HCT116 (cell line): ENCODE measurements at regions not wholly inside any gene's neighbourhood (a gene's known extent, or its start where the extent isn't known, plus 50 kb on each side); places are given as distances from the start of the nearest gene placed in this dataset.

ENCODE experiments used
- CEBPB ChIP-seq: IDR thresholded peaks from 2 replicates; pipeline ENCODE4 v1.6.1; 2012; ENCODE audit warnings: low read depth
- EZH2phosphoT487 ChIP-seq: fragments of 200-600 bp; IDR thresholded peaks from 2 replicates; pipeline ENCODE4 v1.6.1; 2018; ENCODE audit warnings: antibody characterized with exemption, borderline replicate concordance
- POLR2A ChIP-seq: IDR thresholded peaks from 2 replicates; pipeline ENCODE4 v1.7.0; 2011; ENCODE audit warnings: borderline replicate concordance; ENCODE audit not compliant: insufficient read depth, insufficient read length; ENCODE audit errors: extremely low read depth
- POLR2AphosphoS5 ChIP-seq: IDR thresholded peaks from 2 replicates; pipeline ENCODE4 v1.6.1; 2011; ENCODE audit warnings: mild to moderate bottlenecking, low read depth, low read length, moderate library complexity
- RAD21 ChIP-seq: IDR thresholded peaks from 2 replicates; pipeline ENCODE4 v1.6.1; 2012; ENCODE audit warnings: low read depth, mild to moderate bottlenecking
- REST ChIP-seq: IDR thresholded peaks from 2 replicates; pipeline ENCODE4 v1.6.1; 2012; ENCODE audit warnings: low read depth
- SIN3A ChIP-seq: IDR thresholded peaks from 2 replicates; pipeline ENCODE4 v1.6.1; 2012; ENCODE audit warnings: low read depth
- TCF7L2 ChIP-seq: IDR thresholded peaks from 2 replicates; pipeline ENCODE4 v1.7.0; 2011; ENCODE audit warnings: borderline replicate concordance, inconsistent platforms; ENCODE audit not compliant: insufficient read depth, insufficient read length; ENCODE audit errors: extremely low read depth
- YY1 ChIP-seq: IDR thresholded peaks from 2 replicates; pipeline ENCODE4 v1.6.1; 2011; ENCODE audit warnings: low read length, low read depth, moderate library complexity, mild to moderate bottlenecking; ENCODE audit not compliant: insufficient replicate concordance; ENCODE audit errors: extremely low read depth
- ZBTB33 ChIP-seq: IDR thresholded peaks from 2 replicates; pipeline ENCODE4 v1.6.1; 2011; ENCODE audit warnings: mild to moderate bottlenecking, low read length, moderate library complexity; ENCODE audit not compliant: insufficient replicate concordance; ENCODE audit errors: extremely low read depth
- TF ChIP-seq, protein P1 (sequence below), 3 experiments: fragments of 200-600 bp in 1 of 3; sonication (generic) in 1 of 3; IDR thresholded peaks in 2 of 3; conservative IDR thresholded peaks in 1 of 3; 2 replicates each; pipeline ENCODE4 v1.5.1; 2012 to 2017; ENCODE audit warnings: low read depth in 2 of 3, low read length in 2 of 3, antibody characterized with exemption in 1 of 3, borderline replicate concordance in 1 of 3, control low read depth in 1 of 3, mild to moderate bottlenecking in 1 of 3, mixed read lengths in 1 of 3, mixed run types in 1 of 3, moderate library complexity in 1 of 3; ENCODE audit not compliant: insufficient read depth in 1 of 3

DNA sequence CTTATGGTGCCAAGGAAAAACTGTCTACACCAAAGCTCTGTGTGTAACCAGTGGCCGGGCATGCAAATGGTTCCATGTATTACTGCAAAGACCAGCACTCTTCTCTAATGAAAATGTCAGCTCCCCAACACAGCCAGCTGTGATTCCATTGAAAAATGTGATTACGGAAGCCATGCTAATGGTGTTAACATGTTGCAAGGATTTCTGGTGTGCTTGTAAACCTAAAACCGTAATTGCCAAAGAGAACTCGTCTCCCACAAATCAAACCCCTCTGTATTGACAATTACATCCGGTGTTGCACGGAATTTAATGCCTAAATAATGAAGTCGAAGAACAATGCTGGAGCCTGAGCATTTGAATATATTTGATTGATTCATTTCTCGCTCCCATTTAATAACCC is 351.7 kb downstream of the NPIPA8 start:
- TF ChIP-seq, protein P1, sequence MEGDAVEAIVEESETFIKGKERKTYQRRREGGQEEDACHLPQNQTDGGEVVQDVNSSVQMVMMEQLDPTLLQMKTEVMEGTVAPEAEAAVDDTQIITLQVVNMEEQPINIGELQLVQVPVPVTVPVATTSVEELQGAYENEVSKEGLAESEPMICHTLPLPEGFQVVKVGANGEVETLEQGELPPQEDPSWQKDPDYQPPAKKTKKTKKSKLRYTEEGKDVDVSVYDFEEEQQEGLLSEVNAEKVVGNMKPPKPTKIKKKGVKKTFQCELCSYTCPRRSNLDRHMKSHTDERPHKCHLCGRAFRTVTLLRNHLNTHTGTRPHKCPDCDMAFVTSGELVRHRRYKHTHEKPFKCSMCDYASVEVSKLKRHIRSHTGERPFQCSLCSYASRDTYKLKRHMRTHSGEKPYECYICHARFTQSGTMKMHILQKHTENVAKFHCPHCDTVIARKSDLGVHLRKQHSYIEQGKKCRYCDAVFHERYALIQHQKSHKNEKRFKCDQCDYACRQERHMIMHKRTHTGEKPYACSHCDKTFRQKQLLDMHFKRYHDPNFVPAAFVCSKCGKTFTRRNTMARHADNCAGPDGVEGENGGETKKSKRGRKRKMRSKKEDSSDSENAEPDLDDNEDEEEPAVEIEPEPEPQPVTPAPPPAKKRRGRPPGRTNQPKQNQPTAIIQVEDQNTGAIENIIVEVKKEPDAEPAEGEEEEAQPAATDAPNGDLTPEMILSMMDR (IDR thresholded peaks at IDR 0.05 in 2 of 3, conservative IDR thresholded peaks at IDR 0.05 in 1 of 3; ENCODE audit: borderline replicate concordance in 1 of 3, insufficient read depth in 1 of 3, low read depth in 2 of 3, low read length in 2 of 3) = no peak
- TF ChIP-seq CEBPB (no peak), RAD21 (no peak), POLR2A (no peak), REST (no peak), EZH2phosphoT487 (no peak), YY1 (no peak), POLR2AphosphoS5 (no peak), SIN3A (no peak), ZBTB33 (no peak), TCF7L2 (no peak)
